PC-9 (cell line): ENCODE measurements at regions not wholly inside any gene's neighbourhood (a gene's known extent, or its start where the extent isn't known, plus 50 kb on each side); places are given as distances from the start of the nearest gene placed in this dataset.

Source experiments
- EZH2 ChIP-seq: fragments of 200-600 bp; sonication (generic); IDR thresholded peaks from 2 replicates; pipeline ENCODE4 v1.8.0; 2017; ENCODE audit warnings: antibody characterized with exemption, low read depth
- TF ChIP-seq, protein P1 (sequence below): fragments of 200-600 bp; sonication (generic); conservative IDR thresholded peaks from 2 replicates; pipeline ENCODE4 v1.6.1; 2017; ENCODE audit warnings: mixed run types, antibody characterized with exemption, mild to moderate bottlenecking, moderate library complexity

DNA sequence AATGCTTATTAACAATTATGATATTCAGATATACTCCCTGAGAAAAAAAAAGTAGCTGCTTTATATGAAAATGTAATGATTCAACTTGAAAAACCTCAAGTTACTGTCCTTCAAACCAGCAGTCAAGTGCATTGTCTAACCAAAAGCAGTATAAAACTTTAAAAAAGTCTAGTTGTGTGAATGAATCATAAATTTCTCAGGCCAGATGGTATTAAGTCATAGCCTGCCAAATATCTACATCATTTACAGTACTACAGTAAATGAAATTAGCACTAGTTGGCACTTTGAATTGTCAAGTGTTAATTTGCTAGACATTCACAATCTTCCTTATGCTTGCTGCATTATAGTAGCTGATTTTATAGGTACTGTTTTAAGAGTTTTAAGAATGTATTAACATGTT is 85.9 kb downstream of the CBLN2 start:
- TF ChIP-seq, protein P1, sequence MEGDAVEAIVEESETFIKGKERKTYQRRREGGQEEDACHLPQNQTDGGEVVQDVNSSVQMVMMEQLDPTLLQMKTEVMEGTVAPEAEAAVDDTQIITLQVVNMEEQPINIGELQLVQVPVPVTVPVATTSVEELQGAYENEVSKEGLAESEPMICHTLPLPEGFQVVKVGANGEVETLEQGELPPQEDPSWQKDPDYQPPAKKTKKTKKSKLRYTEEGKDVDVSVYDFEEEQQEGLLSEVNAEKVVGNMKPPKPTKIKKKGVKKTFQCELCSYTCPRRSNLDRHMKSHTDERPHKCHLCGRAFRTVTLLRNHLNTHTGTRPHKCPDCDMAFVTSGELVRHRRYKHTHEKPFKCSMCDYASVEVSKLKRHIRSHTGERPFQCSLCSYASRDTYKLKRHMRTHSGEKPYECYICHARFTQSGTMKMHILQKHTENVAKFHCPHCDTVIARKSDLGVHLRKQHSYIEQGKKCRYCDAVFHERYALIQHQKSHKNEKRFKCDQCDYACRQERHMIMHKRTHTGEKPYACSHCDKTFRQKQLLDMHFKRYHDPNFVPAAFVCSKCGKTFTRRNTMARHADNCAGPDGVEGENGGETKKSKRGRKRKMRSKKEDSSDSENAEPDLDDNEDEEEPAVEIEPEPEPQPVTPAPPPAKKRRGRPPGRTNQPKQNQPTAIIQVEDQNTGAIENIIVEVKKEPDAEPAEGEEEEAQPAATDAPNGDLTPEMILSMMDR = no peak
- no peak for TF ChIP-seq EZH2
